ENCODE measurements at regions not wholly inside any gene's neighbourhood (a gene's known extent, or its start where the extent isn't known, plus 50 kb on each side); places are given as distances from the start of the nearest gene placed in this dataset.

GRCh38 chr7:45435131-45435530, 139.0 kb upstream of the ADCY1 start:
- CTCF ChIA-PET: no interaction called here
- no peak overlapping the region for H2BK120ac ChIP-seq (ENCODE audit: low read depth, low read length)
- in situ Hi-C loops (cut with MboI; ENCODE audit: low sequenced_read_pairs) (no loop called here), dilution Hi-C loops (cut with HindIII; ENCODE audit: low sequenced_read_pairs, unreplicated experiment) (no loop called here), intact Hi-C loops (cut with micrococcal nuclease) (no loop called here)
- no peak overlapping the region for H4K91ac ChIP-seq (ENCODE audit: insufficient read depth, low read depth, low read length)
- H4K5ac ChIP-seq (ENCODE audit: low read depth, low read length): no peak overlapping the region
- no peak overlapping the region for H3K4ac ChIP-seq (ENCODE audit: low read depth, low read length)
- H2BK20ac ChIP-seq (ENCODE audit: low read depth, low read length): no peak overlapping the region
- TF ChIP-seq FOS (IDR thresholded peaks at IDR 0.05; ENCODE audit: low read depth, low read length): no peak
- TF ChIP-seq CHD1 (IDR thresholded peaks at IDR 0.05; ENCODE audit: low read depth, low read length): no peak
- TF ChIP-seq CEBPB (IDR thresholded peaks at IDR 0.05; ENCODE audit: low read depth, low read length): no peak
- no peak for TF ChIP-seq POLR2A (IDR thresholded peaks at IDR 0.05; ENCODE audit: low read depth, low read length)
- TF ChIP-seq RCOR1 (IDR thresholded peaks at IDR 0.05; ENCODE audit: insufficient replicate concordance, low read length): no peak
- no peak for TF ChIP-seq MAZ (IDR thresholded peaks at IDR 0.05; ENCODE audit: borderline replicate concordance, low read depth, low read length)
- TF ChIP-seq BHLHE40 (IDR thresholded peaks at IDR 0.05; ENCODE audit: low read depth, low read length): no peak
- no peak for TF ChIP-seq NFE2L2 (IDR thresholded peaks at IDR 0.05; ENCODE audit: low read depth, low read length)
- no peak for TF ChIP-seq USF2 (IDR thresholded peaks at IDR 0.05; ENCODE audit: low read depth, low read length)
- no peak for TF ChIP-seq SMC3 (IDR thresholded peaks at IDR 0.05; ENCODE audit: low read depth, low read length)
- no peak for TF ChIP-seq ELK1 (IDR thresholded peaks at IDR 0.05; ENCODE audit: borderline replicate concordance, low read depth, low read length)
- no peak for TF ChIP-seq MXI1 (IDR thresholded peaks at IDR 0.05; ENCODE audit: borderline replicate concordance, low read depth, low read length)
- no peak for TF ChIP-seq MAFK (IDR thresholded peaks at IDR 0.05; ENCODE audit: low read depth, low read length)
- no peak for TF ChIP-seq RFX5 (IDR thresholded peaks at IDR 0.05; ENCODE audit: low read depth, low read length)
- no peak for TF ChIP-seq RAD21 (IDR thresholded peaks at IDR 0.05; ENCODE audit: low read length)
- no peak for TF ChIP-seq CTCF (conservative IDR thresholded peaks at IDR 0.05; ENCODE audit: low read depth, low read length)
- no peaks in the 10 kb centered on the region for H3K9me3 ChIP-seq (ENCODE audit: control insufficient read depth, insufficient read depth, low read length)
- H2BK5ac ChIP-seq (ENCODE audit: low read depth, low read length, poor library complexity, severe bottlenecking): no peak overlapping the region
- DNase-seq (no peak), ATAC-seq (ENCODE audit: low read depth) (no peak)
- no peak overlapping the region for H2BK15ac ChIP-seq (ENCODE audit: low read depth, low read length)
- no peak overlapping the region for H3K14ac ChIP-seq (replicated peaks; ENCODE audit: low read depth, low read length)
- no peak overlapping the region for H3K23ac ChIP-seq (ENCODE audit: low read depth, low read length)
- no peaks in the 10 kb centered on the region for H3K36me3 ChIP-seq (ENCODE audit: control insufficient read depth, insufficient read depth, low read length)
- no peaks in the 10 kb centered on the region for H3K79me1 ChIP-seq (ENCODE audit: low read depth in 1 of 2, low read length in 2 of 2)
- H4K8ac ChIP-seq (ENCODE audit: low read depth in 2 of 2, low read length in 2 of 2): no peak overlapping the region
- no TSS peak for BruUV-seq (replicated peaks)
- no peak overlapping the region for H3K4me2 ChIP-seq (ENCODE audit: low read depth, low read length)
- no peak overlapping the region for H2AFZ ChIP-seq (replicated peaks; ENCODE audit: low read length, poor library complexity)
- no peak overlapping the region for H2AK5ac ChIP-seq (ENCODE audit: low read depth, low read length)
- no peak overlapping the region for H3K56ac ChIP-seq (ENCODE audit: extremely low read depth, insufficient read depth, low read length)
- H3K9ac ChIP-seq (ENCODE audit: low read depth, low read length): no peak overlapping the region
- H3K27me3 ChIP-seq (ENCODE audit: control insufficient read depth, insufficient read depth, low read length): 0 out of 2 replicates have a peak, but pooled peaks cover 2% of the 10 kb centered on the region
- H3K4me1 ChIP-seq (ENCODE audit: control insufficient read depth, insufficient read depth, low read length): no peaks in the 10 kb centered on the region
- H3K4me3 ChIP-seq (ENCODE audit: insufficient read depth, low read depth, low read length): no peak overlapping the region
- H3K27ac ChIP-seq (ENCODE audit: insufficient read depth, low read length): no peak overlapping the region
- H2AK9ac ChIP-seq (replicated peaks; ENCODE audit: low read depth, low read length, poor library complexity): no peak overlapping the region
- POLR2A ChIA-PET (ENCODE audit: unreplicated experiment): no interaction called here
- no peak overlapping the region for H3K18ac ChIP-seq (ENCODE audit: low read depth, low read length)
- no peaks in the 10 kb centered on the region for H3K9me1 ChIP-seq (ENCODE audit: insufficient read depth, low read length)
- WGBS, 2 experiments (ENCODE audit: extremely low coverage in 2 of 2, insufficient read length in 1 of 2): 100% methylated on average over 1 of the region's 3 CpGs; no CpG with 5 or more reads in 1 of the 2 experiments
- H4K20me1 ChIP-seq (ENCODE audit: insufficient read depth, low read length): no peaks in the 10 kb centered on the region
